Suprapubic skin (tissue), 4 donors: ENCODE measurements at regions not wholly inside any gene's neighbourhood (a gene's known extent, or its start where the extent isn't known, plus 50 kb on each side); places are given as distances from the start of the nearest gene placed in this dataset.

ENCODE experiments used
- DNase-seq, 2 donors: peaks; one replicate each; pipeline ENCODE4 v3.0.0-alpha.2; 2019; ENCODE audit warnings: low spot score in 2 of 2
- H3K27ac ChIP-seq: fragments of 200-600 bp; sonication (generic); one replicate; pipeline ENCODE4 v1.5.1; 2019
- H3K27me3 ChIP-seq: fragments of 200-600 bp; sonication (generic); one replicate; pipeline ENCODE4 v1.5.1; 2019
- H3K36me3 ChIP-seq: fragments of 200-600 bp; sonication (generic); one replicate; pipeline ENCODE4 v1.5.1; 2019
- H3K4me1 ChIP-seq: fragments of 200-600 bp; sonication (generic); one replicate; pipeline ENCODE4 v1.5.1; 2019
- H3K4me3 ChIP-seq: fragments of 200-600 bp; sonication (generic); one replicate; pipeline ENCODE4 v1.5.1; 2019; ENCODE audit warnings: mild to moderate bottlenecking
- H3K9me3 ChIP-seq: fragments of 200-600 bp; sonication (generic); one replicate; pipeline ENCODE4 v1.5.1; 2019
- CTCF ChIP-seq, 2 donors: fragments of 200-600 bp in 1 of 2; fragments of 450-650 bp in 1 of 2; sonication (generic) in 1 of 2; IDR thresholded peaks; one replicate each; pipeline ENCODE4 v1.5.1; 2016 to 2019; ENCODE audit warnings: antibody characterized with exemption in 2 of 2, mild to moderate bottlenecking in 1 of 2, moderate library complexity in 1 of 2
- EP300 ChIP-seq: sonication (generic); formaldehyde crosslinking; IDR thresholded peaks from one replicate; pipeline ENCODE4 v1.6.1; 2017; ENCODE audit warnings: antibody characterized with exemption
- POLR2A ChIP-seq, 2 donors: fragments of 450-650 bp; IDR thresholded peaks; one replicate each; pipeline ENCODE4 v1.6.1; 2017; ENCODE audit warnings: antibody characterized with exemption in 2 of 2, mild to moderate bottlenecking in 2 of 2, moderate library complexity in 2 of 2
- POLR2AphosphoS5 ChIP-seq, 3 donors: sonication (generic); formaldehyde crosslinking; IDR thresholded peaks; one replicate each; pipeline ENCODE4 v1.6.1; 2017; ENCODE audit warnings: antibody characterized with exemption in 3 of 3
- WGBS: methylation state at CpG from one replicate; pipeline ENCODE4 v1.1.5; 2018; 5-methylcytosine and 5-hydroxymethylcytosine counted together

- no peaks in the 10 kb centered on the region for H3K4me1 ChIP-seq
- TF ChIP-seq CTCF (IDR thresholded peaks at IDR 0.05) (no peak), EP300 (no peak), POLR2A (IDR thresholded peaks at IDR 0.05) (no peak), POLR2AphosphoS5 (IDR thresholded peaks at IDR 0.05) (no peak)
- 88% methylated on average over 1 of the region's 1 CpG for WGBS
- peaks cover 9% of the 10 kb centered on the region for H3K9me3 ChIP-seq
- H3K4me3 ChIP-seq: no peak overlapping the region
- no peaks in the 10 kb centered on the region for H3K36me3 ChIP-seq
- H3K27ac ChIP-seq: no peak overlapping the region
- H3K27me3 ChIP-seq: no peaks in the 10 kb centered on the region
- no peak for DNase-seq
These were observed 888.9 kb upstream of the GHITM start for GRCh38 chr10:83250396-83250795.

GRCh38 chr10:83252169-83252568, 887.1 kb upstream of the GHITM start:
- TF ChIP-seq CTCF (IDR thresholded peaks at IDR 0.05) (no peak), EP300 (no peak), POLR2AphosphoS5 (IDR thresholded peaks at IDR 0.05) (no peak), POLR2A (IDR thresholded peaks at IDR 0.05) (no peak)
- Histone ChIP-seq H3K9me3 (peaks cover 9% of the 10 kb centered on the region), H3K4me1 (no peaks in the 10 kb centered on the region), H3K27ac (no peak overlapping the region), H3K4me3 (no peak overlapping the region), H3K36me3 (no peaks in the 10 kb centered on the region), H3K27me3 (no peaks in the 10 kb centered on the region)
- DNase-seq: no peak
- WGBS: 90% methylated on average over 3 of the region's 3 CpGs

- no peaks in the 10 kb centered on the region for H3K27me3 ChIP-seq
- H3K4me1 ChIP-seq: no peaks in the 10 kb centered on the region
- no peaks in the 10 kb centered on the region for H3K36me3 ChIP-seq
- H3K9me3 ChIP-seq: peaks cover 9% of the 10 kb centered on the region
- no peak overlapping the region for H3K27ac ChIP-seq
- no peak overlapping the region for H3K4me3 ChIP-seq
- DNase-seq: no peak
- TF ChIP-seq CTCF (IDR thresholded peaks at IDR 0.05) (no peak), EP300 (no peak), POLR2AphosphoS5 (IDR thresholded peaks at IDR 0.05) (no peak), POLR2A (IDR thresholded peaks at IDR 0.05) (no peak)
These were observed 886.7 kb upstream of the GHITM start for GRCh38 chr10:83252596-83252995.

GRCh38 chr10:83253011-83253671, 886.2 kb upstream of the GHITM start:
- 84% methylated on average over 1 of the region's 1 CpG for WGBS
- TF ChIP-seq EP300 (no peak), POLR2A (IDR thresholded peaks at IDR 0.05) (no peak), POLR2AphosphoS5 (IDR thresholded peaks at IDR 0.05) (no peak), CTCF (IDR thresholded peaks at IDR 0.05) (no peak)

GRCh38 chr10:83254698-83255097, 884.6 kb upstream of the GHITM start:
- no peaks in the 10 kb centered on the region for H3K4me1 ChIP-seq
- TF ChIP-seq CTCF (IDR thresholded peaks at IDR 0.05) (no peak), POLR2A (IDR thresholded peaks at IDR 0.05) (no peak), POLR2AphosphoS5 (IDR thresholded peaks at IDR 0.05) (no peak), EP300 (no peak)
- 93% methylated on average over 1 of the region's 1 CpG for WGBS
- H3K4me3 ChIP-seq: no peak overlapping the region
- no peaks in the 10 kb centered on the region for H3K36me3 ChIP-seq
- no peaks in the 10 kb centered on the region for H3K27me3 ChIP-seq
- no peak overlapping the region for H3K27ac ChIP-seq
- H3K9me3 ChIP-seq: peaks cover 9% of the 10 kb centered on the region
- no peak for DNase-seq

More at GRCh38 chr10:83253011-83253671, 886.2 kb upstream of the GHITM start:
- DNase-seq: no peak
- H3K36me3 ChIP-seq: no peaks in the 10 kb centered on the region
- H3K27ac ChIP-seq: no peak overlapping the region
- peaks cover 9% of the 10 kb centered on the region for H3K9me3 ChIP-seq
- H3K4me1 ChIP-seq: no peaks in the 10 kb centered on the region
- H3K27me3 ChIP-seq: no peaks in the 10 kb centered on the region
- H3K4me3 ChIP-seq: no peak overlapping the region
